ENCODE measurements at regions not wholly inside any gene's neighbourhood (a gene's known extent, or its start where the extent isn't known, plus 50 kb on each side); places are given as distances from the start of the nearest gene placed in this dataset.

DNA sequence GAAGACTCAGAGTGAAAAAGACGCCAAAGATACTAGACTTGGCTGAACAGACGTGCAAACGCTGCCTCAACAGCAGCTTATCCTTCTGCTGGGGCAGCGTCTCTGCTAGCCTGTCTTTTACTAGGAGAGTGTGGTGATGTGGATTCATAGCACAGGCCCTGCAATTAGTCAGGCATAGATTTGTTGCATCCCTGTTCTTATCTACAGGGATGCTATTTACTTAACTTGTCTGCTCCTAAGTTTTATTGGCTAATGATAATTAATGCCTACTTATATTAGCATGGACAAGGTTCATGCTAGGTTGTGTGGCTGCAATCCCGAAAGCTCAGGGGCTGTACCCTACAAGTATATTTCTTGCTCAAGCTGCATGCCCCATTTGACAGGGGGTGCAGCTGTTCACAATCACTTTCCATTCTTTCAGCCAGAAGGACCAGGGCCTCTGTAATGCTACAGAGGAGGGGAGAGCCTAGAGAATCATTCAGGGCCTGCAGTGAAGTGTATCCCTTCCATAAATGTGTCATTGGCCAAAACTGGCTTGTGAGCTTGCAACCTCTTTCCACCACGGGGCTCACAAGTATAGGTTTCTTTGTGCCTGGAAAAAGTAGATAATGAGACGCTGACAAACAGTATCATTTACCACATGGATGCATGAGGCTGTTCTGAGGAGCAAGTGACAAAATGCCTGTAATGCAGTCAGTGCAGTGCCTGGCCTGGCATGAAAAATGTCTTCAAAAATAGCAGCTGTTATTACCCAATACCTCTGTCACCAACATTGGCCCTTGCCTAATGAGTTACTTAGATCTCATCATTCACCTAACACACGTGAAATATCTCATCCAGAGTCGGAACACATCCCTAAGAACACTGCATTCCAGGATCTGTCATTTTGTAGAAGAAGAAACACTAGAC, 685.8 kb upstream of the API5 start:
- TF ChIP-seq POLR2AphosphoS5 (IDR thresholded peaks at IDR 0.05; ENCODE audit: low read depth) = no peak
- TF ChIP-seq, protein P1, sequence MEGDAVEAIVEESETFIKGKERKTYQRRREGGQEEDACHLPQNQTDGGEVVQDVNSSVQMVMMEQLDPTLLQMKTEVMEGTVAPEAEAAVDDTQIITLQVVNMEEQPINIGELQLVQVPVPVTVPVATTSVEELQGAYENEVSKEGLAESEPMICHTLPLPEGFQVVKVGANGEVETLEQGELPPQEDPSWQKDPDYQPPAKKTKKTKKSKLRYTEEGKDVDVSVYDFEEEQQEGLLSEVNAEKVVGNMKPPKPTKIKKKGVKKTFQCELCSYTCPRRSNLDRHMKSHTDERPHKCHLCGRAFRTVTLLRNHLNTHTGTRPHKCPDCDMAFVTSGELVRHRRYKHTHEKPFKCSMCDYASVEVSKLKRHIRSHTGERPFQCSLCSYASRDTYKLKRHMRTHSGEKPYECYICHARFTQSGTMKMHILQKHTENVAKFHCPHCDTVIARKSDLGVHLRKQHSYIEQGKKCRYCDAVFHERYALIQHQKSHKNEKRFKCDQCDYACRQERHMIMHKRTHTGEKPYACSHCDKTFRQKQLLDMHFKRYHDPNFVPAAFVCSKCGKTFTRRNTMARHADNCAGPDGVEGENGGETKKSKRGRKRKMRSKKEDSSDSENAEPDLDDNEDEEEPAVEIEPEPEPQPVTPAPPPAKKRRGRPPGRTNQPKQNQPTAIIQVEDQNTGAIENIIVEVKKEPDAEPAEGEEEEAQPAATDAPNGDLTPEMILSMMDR (IDR thresholded peaks at IDR 0.05; ENCODE audit: insufficient read depth, low read length) = no peak
- TF ChIP-seq GABPA (IDR thresholded peaks at IDR 0.05; ENCODE audit: low read depth) = no peak
- TF ChIP-seq SPI1 (IDR thresholded peaks at IDR 0.05; ENCODE audit: borderline replicate concordance, low read depth) = no peak
- TF ChIP-seq, protein P2, sequence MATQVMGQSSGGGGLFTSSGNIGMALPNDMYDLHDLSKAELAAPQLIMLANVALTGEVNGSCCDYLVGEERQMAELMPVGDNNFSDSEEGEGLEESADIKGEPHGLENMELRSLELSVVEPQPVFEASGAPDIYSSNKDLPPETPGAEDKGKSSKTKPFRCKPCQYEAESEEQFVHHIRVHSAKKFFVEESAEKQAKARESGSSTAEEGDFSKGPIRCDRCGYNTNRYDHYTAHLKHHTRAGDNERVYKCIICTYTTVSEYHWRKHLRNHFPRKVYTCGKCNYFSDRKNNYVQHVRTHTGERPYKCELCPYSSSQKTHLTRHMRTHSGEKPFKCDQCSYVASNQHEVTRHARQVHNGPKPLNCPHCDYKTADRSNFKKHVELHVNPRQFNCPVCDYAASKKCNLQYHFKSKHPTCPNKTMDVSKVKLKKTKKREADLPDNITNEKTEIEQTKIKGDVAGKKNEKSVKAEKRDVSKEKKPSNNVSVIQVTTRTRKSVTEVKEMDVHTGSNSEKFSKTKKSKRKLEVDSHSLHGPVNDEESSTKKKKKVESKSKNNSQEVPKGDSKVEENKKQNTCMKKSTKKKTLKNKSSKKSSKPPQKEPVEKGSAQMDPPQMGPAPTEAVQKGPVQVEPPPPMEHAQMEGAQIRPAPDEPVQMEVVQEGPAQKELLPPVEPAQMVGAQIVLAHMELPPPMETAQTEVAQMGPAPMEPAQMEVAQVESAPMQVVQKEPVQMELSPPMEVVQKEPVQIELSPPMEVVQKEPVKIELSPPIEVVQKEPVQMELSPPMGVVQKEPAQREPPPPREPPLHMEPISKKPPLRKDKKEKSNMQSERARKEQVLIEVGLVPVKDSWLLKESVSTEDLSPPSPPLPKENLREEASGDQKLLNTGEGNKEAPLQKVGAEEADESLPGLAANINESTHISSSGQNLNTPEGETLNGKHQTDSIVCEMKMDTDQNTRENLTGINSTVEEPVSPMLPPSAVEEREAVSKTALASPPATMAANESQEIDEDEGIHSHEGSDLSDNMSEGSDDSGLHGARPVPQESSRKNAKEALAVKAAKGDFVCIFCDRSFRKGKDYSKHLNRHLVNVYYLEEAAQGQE (IDR thresholded peaks at IDR 0.05; ENCODE audit: insufficient replicate concordance, low read depth) = no peak
- Histone ChIP-seq H3K27ac (replicated peaks) (no peak overlapping the region), H3K4me3 (replicated peaks; ENCODE audit: insufficient read depth, low read length) (no peak overlapping the region), H3K27me3 (ENCODE audit: insufficient read depth, poor library complexity, severe bottlenecking) (no peaks in the 10 kb centered on the region)
- DNase-seq (ENCODE audit: low read depth in 1 of 2, low spot score in 1 of 2) = no peak

DNA sequence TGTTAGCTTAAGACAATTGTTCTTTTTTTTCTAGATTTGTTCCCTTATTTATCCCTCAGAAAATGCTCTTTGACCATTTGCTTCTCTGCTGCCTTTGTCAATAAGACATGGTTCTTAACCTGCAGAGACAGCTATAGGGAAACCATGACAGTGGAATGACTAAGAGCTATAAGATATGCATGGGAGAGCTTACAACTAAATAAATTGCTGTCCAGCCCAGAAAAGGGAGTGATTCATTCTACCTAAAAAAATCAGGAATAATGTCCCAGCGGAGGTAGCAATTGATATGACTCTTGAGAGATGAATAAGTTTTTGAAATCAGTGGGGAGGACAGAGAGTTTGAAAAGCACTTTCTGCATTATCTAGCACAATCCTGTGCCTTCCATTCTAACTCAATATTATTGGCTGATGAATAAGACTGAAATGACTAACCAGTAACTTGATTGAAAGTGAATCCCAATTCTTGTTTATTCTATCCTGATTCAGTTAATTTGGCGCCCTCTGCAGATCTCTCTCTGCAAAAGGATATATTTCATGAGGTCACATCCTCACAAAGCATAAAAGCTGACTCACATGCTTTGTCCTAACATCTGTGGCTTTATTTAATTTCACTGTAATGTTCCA, 680.5 kb upstream of the API5 start:
- no peak for DNase-seq (ENCODE audit: low read depth in 1 of 2, low spot score in 1 of 2)

DNA sequence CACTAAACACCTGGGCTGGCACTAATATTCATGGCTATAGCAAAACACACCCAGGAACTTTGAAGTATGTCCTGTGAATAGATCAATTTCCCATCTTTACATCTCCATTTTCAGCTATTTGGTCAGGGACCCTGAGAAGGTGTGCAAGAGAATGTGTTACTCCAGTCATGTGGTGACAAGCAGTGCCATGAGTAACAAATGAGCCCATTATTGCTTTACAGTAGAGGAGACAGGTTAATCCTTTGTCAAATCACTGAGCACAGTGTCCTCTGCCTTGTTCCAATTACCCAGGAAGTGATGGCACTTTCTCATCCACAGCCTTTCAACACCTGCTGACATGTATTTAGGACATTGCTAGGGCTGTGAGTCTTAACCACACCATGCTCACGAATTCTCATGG, 664.8 kb upstream of the API5 start:
- no peak overlapping the region for H3K4me3 ChIP-seq (replicated peaks; ENCODE audit: insufficient read depth, low read length)
- H3K27me3 ChIP-seq (ENCODE audit: insufficient read depth, poor library complexity, severe bottlenecking) = no peaks in the 10 kb centered on the region
- DNase-seq (ENCODE audit: low read depth in 1 of 2, low spot score in 1 of 2) = no peak
- TF ChIP-seq, protein P1 (IDR thresholded peaks at IDR 0.05; ENCODE audit: insufficient read depth, low read length) = no peak
- TF ChIP-seq, protein P2 (IDR thresholded peaks at IDR 0.05; ENCODE audit: insufficient replicate concordance, low read depth) = no peak
- TF ChIP-seq POLR2AphosphoS5 (IDR thresholded peaks at IDR 0.05; ENCODE audit: low read depth) (no peak), SPI1 (IDR thresholded peaks at IDR 0.05; ENCODE audit: borderline replicate concordance, low read depth) (no peak), GABPA (IDR thresholded peaks at IDR 0.05; ENCODE audit: low read depth) (no peak)
- H3K27ac ChIP-seq (replicated peaks) = no peak overlapping the region

More for the DNA sequence above, 680.5 kb upstream of the API5 start:
- Histone ChIP-seq H3K27ac (replicated peaks) (no peak overlapping the region), H3K4me3 (replicated peaks; ENCODE audit: insufficient read depth, low read length) (no peak overlapping the region), H3K27me3 (ENCODE audit: insufficient read depth, poor library complexity, severe bottlenecking) (no peaks in the 10 kb centered on the region)
- TF ChIP-seq, protein P1 (IDR thresholded peaks at IDR 0.05; ENCODE audit: insufficient read depth, low read length) = no peak
- TF ChIP-seq GABPA (IDR thresholded peaks at IDR 0.05; ENCODE audit: low read depth) (no peak), POLR2AphosphoS5 (IDR thresholded peaks at IDR 0.05; ENCODE audit: low read depth) (no peak), SPI1 (IDR thresholded peaks at IDR 0.05; ENCODE audit: borderline replicate concordance, low read depth) (no peak)
- TF ChIP-seq, protein P2 (IDR thresholded peaks at IDR 0.05; ENCODE audit: insufficient replicate concordance, low read depth) = no peak
